ENCODE measurements at regions not wholly inside any gene's neighbourhood (a gene's known extent, or its start where the extent isn't known, plus 50 kb on each side); places are given as distances from the start of the nearest gene placed in this dataset.
"Not testable (repeated sequence)": the region's sequence is repeated elsewhere in the genome, so short reads cannot be mapped to it uniquely, and the experiment has no call there.

DNA sequence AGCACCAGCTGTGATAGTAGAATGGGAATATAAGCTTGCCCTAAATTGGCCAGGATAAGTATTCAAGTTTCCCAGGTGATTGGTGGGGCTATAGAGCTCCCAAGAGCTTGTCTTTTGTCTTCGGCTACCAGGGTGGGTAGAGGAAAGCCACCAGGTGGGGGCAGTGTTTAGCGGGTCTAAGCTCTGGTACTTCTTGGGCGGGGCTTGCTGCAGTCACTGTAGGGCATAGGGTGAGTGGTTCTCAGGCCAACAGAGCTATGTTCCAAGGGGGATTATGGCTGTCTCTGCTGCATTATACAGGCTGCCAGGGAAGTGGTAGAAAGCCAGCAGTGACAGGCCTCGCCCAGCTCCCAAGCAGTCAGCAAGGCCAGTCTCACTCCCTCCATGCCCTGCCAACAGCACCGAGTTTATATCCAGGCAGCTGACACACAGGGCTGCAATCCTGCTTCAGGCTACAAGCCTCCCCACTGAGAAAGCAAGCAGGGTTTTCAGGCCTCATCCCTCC, 110.7 kb downstream of the ZNF467 start:
- Histone ChIP-seq H3K27ac (peak overlapping the region; percentile 53 to 71 (median 68)), H3K4me1 (peaks cover 6 to 7% of the 10 kb centered on the region in 2 donors), H3K36me3 (no peaks in the 10 kb centered on the region), H3K9me3 (no peaks in the 10 kb centered on the region), H3K4me3 (no peak overlapping the region), H3K27me3 (no peaks in the 10 kb centered on the region)
- in situ Hi-C loops (cut with MboI; ENCODE audit: low sequenced_read_pairs in 4 of 4): loop anchor here in 2 of 4 donors (5.0 to 10.0 kb wide), 2 partner anchors 80 to 82 kb away; no protein-coding TSS in a partner anchor
- DNase-seq (peak; percentile 45 to 81), ATAC-seq (peak; percentile 95 to 97)
- intact Hi-C loops (cut with DNase I; ENCODE audit: low total_unique reads): loop anchor here (1.0 kb wide), 2 partner anchors 52 to 80 kb away; a partner anchor contains a TSS
- TF ChIP-seq CTCF (IDR thresholded peaks at IDR 0.05 in 4 of 5, conservative IDR thresholded peaks at IDR 0.05 in 1 of 5): peak; percentile 47 to 78 (median 68)
- TF ChIP-seq POLR2A (IDR thresholded peaks at IDR 0.05): no peak

- TF ChIP-seq CTCF (IDR thresholded peaks at IDR 0.05 in 4 of 5, conservative IDR thresholded peaks at IDR 0.05 in 1 of 5) (no peak), POLR2A (IDR thresholded peaks at IDR 0.05) (no peak)
- Histone ChIP-seq H3K36me3 (no peaks in the 10 kb centered on the region), H3K27me3 (no peaks in the 10 kb centered on the region), H3K4me1 (no peaks in the 10 kb centered on the region), H3K9me3 (no peaks in the 10 kb centered on the region), H3K27ac (no peak overlapping the region), H3K4me3 (no peak overlapping the region)
- in situ Hi-C loops (cut with MboI; ENCODE audit: low sequenced_read_pairs in 4 of 4): loop anchor here in 1 of 4 donors (5.0 kb wide), 1 partner anchor 87 kb away; no protein-coding TSS in a partner anchor
- DNase-seq (no peak), ATAC-seq (no peak)
- intact Hi-C loops (cut with DNase I; ENCODE audit: low total_unique reads): no loop called here
Observed at GRCh38 chr7:149655784-149656183, 117.6 kb downstream of the ZNF467 start.

DNA sequence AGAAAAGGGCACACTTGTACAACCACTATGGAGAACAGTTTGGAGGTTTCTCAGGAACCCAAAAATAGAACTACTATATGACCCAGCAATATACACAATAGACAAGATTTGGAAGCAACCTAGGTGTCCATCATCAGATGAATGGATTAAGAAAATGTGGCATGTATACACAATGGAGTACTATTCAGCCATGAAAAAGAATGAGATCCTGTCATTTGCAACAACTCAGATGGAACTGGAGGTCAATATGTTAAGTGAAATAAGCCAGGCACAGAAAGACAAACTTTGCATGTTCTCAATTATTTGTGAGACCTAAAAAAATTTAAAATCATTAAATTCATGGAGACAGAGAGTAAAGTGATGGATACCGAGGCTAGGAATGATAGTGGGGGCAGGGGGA, 118.8 kb downstream of the ZNF467 start:
- no peak for ATAC-seq
- no peak for TF ChIP-seq CTCF (IDR thresholded peaks at IDR 0.05 in 4 of 5, conservative IDR thresholded peaks at IDR 0.05 in 1 of 5)
- TF ChIP-seq POLR2A (IDR thresholded peaks at IDR 0.05): no peak
- no peaks in the 10 kb centered on the region for H3K27me3 ChIP-seq
- no peak for DNase-seq
- in situ Hi-C loops (cut with MboI; ENCODE audit: low sequenced_read_pairs in 4 of 4) (no loop called here), intact Hi-C loops (cut with DNase I; ENCODE audit: low total_unique reads) (no loop called here)
- no peaks in the 10 kb centered on the region for H3K36me3 ChIP-seq
- H3K9me3 ChIP-seq: no peaks in the 10 kb centered on the region
- H3K27ac ChIP-seq: no peak overlapping the region
- no peak overlapping the region for H3K4me3 ChIP-seq
- no peaks in the 10 kb centered on the region for H3K4me1 ChIP-seq

GRCh38 chr7:149650190-149650589, 123.2 kb downstream of the ZNF467 start:
- H3K4me1 ChIP-seq; H3K27ac ChIP-seq; in situ Hi-C loops (cut with MboI; ENCODE audit: low sequenced_read_pairs in 4 of 4); H3K27me3 ChIP-seq; H3K36me3 ChIP-seq; intact Hi-C loops (cut with DNase I; ENCODE audit: low total_unique reads); H3K4me3 ChIP-seq; H3K9me3 ChIP-seq; DNase-seq; ATAC-seq: not testable (repeated sequence)

DNA sequence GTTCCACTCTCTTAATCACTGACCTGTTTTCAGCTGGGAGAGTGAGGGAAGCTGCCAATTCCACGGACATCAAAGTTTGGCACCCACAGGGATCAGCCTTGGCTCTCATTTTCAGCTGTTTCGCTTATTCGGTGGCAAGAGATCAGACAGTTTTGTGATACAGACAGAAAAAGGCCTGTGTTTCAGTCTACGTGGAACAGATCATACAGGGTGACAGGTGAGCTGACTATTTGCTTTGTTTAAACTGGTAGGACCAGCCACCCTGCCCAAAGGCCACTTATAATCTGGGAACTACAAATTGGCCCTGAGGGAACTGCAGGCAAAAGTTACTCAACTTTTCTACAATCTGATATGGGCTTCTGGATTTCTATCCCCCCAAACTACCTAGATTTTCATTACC, 128.6 kb downstream of the ZNF467 start:
- Histone ChIP-seq H3K27ac (no peak overlapping the region), H3K36me3 (no peaks in the 10 kb centered on the region), H3K4me3 (no peak overlapping the region), H3K4me1 (no peaks in the 10 kb centered on the region), H3K9me3 (no peaks in the 10 kb centered on the region), H3K27me3 (no peaks in the 10 kb centered on the region)
- in situ Hi-C loops (cut with MboI; ENCODE audit: low sequenced_read_pairs in 4 of 4) (no loop called here), intact Hi-C loops (cut with DNase I; ENCODE audit: low total_unique reads) (no loop called here)
- DNase-seq: no peak
- no peak for ATAC-seq
- no peak for TF ChIP-seq CTCF (IDR thresholded peaks at IDR 0.05 in 4 of 5, conservative IDR thresholded peaks at IDR 0.05 in 1 of 5)
- TF ChIP-seq POLR2A (IDR thresholded peaks at IDR 0.05): no peak

Measured in gastrocnemius medialis (tissue), 4 donors.